ENCODE measurements at regions not wholly inside any gene's neighbourhood (a gene's known extent, or its start where the extent isn't known, plus 50 kb on each side); places are given as distances from the start of the nearest gene placed in this dataset.

DNA sequence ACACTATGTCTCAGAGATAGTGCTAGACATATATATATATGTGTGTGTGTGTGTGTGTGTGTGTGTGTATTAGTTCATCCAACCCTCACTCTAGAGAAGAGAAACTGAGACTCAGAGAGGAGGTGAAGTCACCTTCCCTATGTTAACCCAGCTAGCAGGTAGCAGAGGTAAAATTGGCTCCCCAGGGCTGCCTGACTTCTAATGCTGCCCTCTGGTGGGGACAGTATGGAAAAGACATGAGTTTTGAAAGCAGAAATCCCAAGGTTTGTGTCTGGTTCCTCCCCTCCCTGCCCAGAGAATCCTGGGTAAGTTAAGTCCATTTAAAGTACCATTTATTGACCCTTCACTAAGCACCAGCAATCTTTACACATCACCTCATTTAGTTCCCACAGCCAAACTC is 137.7 kb downstream of the THNSL2 start:
- TF ChIP-seq POLR2AphosphoS5 (IDR thresholded peaks at IDR 0.05), result no peak
- no peak for TF ChIP-seq CTCF (IDR thresholded peaks at IDR 0.05; ENCODE audit: poor library complexity, severe bottlenecking)
- no peak for TF ChIP-seq REST (IDR thresholded peaks at IDR 0.05; ENCODE audit: borderline replicate concordance)
- TF ChIP-seq RAD21 (conservative IDR thresholded peaks at IDR 0.05), result no peak
- no peak for TF ChIP-seq EZH2 (IDR thresholded peaks at IDR 0.05; ENCODE audit: borderline replicate concordance, insufficient read depth, low read length, poor library complexity, severe bottlenecking)
- no peak for TF ChIP-seq SMC3 (conservative IDR thresholded peaks at IDR 0.05; ENCODE audit: poor library complexity)
